Uterus (tissue), 3 donors: ENCODE measurements at regions not wholly inside any gene's neighbourhood (a gene's known extent, or its start where the extent isn't known, plus 50 kb on each side); places are given as distances from the start of the nearest gene placed in this dataset.
A peak's percentile ranks its signal among the peaks of the same experiment; 100 is the strongest.

Experiments used
- DNase-seq, 2 donors: peaks; one replicate each; pipeline ENCODE4 v3.0.0-alpha.2; 2019 to 2020
- H3K27ac ChIP-seq, 2 donors: fragments of 200-600 bp; sonication (generic); 1 replicate in 1 of 2; 2 replicates in 1 of 2; pipeline ENCODE4 v1.5.1; 2016 to 2018
- H3K27me3 ChIP-seq, 2 donors: fragments of 200-600 bp; sonication (generic); one replicate each; pipeline ENCODE4 v1.5.1; 2018 to 2019; ENCODE audit warnings: control low read depth in 1 of 2
- H3K36me3 ChIP-seq, 2 donors: fragments of 200-600 bp; sonication (generic); one replicate each; pipeline ENCODE4 v1.5.1; 2019; ENCODE audit warnings: control low read depth in 1 of 2
- H3K4me1 ChIP-seq, 2 donors: fragments of 200-600 bp; sonication (generic); one replicate each; pipeline ENCODE4 v1.5.1; 2018 to 2019; ENCODE audit warnings: control low read depth in 1 of 2
- H3K4me3 ChIP-seq, 2 donors: fragments of 200-600 bp; sonication (generic); 1 replicate in 1 of 2; 2 replicates in 1 of 2; pipeline ENCODE4 v1.5.1; 2018 to 2019; ENCODE audit warnings: mild to moderate bottlenecking in 1 of 2
- H3K9me3 ChIP-seq, 2 donors: fragments of 200-600 bp; sonication (generic); one replicate each; pipeline ENCODE4 v1.5.1; 2019; ENCODE audit warnings: control low read depth in 1 of 2
- POLR2A ChIP-seq, 2 donors: fragments of 450-650 bp; IDR thresholded peaks; one replicate each; pipeline ENCODE4 v1.6.1; 2016; ENCODE audit warnings: antibody characterized with exemption in 2 of 2, mild to moderate bottlenecking in 1 of 2, moderate library complexity in 1 of 2
- intact Hi-C: fragments of 100-400 bp; cut with DNase I; formaldehyde crosslinking; loops from one replicate; pipeline ENCODE4 v1.15.1; 2023; ENCODE audit warnings: low total_unique reads
- TF ChIP-seq, protein P1 (sequence below), 4 experiments: fragments of 200-600 bp in 2 of 4; fragments of 450-650 bp in 2 of 4; sonication (generic) in 2 of 4; IDR thresholded peaks; one replicate each; pipeline ENCODE4 v1.5.1; 2016 to 2019; ENCODE audit warnings: antibody characterized with exemption in 4 of 4, mild to moderate bottlenecking in 2 of 4, moderate library complexity in 1 of 4
- donor health status: DM: yes; HTN: yes; CAD: no.

DNA sequence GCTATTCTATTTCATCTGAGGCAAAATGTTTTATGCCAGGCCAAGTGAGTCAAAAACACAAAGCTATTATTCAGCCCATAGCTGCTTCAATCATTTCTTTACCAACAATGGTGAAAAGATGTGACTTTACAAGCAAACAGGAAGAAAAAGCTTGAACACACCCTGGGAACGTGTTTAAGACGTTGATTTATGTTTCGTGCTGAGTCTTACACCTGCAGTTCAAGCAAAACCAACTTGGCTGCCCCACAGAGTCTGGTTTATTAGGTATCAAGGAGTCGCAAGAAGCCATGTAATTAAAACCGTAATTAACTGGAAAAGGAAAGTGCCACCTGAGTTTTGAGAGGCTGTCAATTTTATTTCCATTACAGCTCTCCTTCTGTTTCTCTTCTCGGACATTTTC lies 295.5 kb downstream of the MEIS1 start:
- intact Hi-C loops: no loop called here
- peaks cover 0 to 6% of the 10 kb centered on the region in 2 donors for H3K4me1 ChIP-seq
- no peaks in the 10 kb centered on the region for H3K36me3 ChIP-seq
- no peak overlapping the region for H3K27ac ChIP-seq
- no peak for DNase-seq
- no peaks in the 10 kb centered on the region for H3K27me3 ChIP-seq
- no peak overlapping the region for H3K4me3 ChIP-seq
- TF ChIP-seq POLR2A (IDR thresholded peaks at IDR 0.05): no peak
- TF ChIP-seq, protein P1, sequence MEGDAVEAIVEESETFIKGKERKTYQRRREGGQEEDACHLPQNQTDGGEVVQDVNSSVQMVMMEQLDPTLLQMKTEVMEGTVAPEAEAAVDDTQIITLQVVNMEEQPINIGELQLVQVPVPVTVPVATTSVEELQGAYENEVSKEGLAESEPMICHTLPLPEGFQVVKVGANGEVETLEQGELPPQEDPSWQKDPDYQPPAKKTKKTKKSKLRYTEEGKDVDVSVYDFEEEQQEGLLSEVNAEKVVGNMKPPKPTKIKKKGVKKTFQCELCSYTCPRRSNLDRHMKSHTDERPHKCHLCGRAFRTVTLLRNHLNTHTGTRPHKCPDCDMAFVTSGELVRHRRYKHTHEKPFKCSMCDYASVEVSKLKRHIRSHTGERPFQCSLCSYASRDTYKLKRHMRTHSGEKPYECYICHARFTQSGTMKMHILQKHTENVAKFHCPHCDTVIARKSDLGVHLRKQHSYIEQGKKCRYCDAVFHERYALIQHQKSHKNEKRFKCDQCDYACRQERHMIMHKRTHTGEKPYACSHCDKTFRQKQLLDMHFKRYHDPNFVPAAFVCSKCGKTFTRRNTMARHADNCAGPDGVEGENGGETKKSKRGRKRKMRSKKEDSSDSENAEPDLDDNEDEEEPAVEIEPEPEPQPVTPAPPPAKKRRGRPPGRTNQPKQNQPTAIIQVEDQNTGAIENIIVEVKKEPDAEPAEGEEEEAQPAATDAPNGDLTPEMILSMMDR (IDR thresholded peaks at IDR 0.05): no peak
- no peaks in the 10 kb centered on the region for H3K9me3 ChIP-seq

DNA sequence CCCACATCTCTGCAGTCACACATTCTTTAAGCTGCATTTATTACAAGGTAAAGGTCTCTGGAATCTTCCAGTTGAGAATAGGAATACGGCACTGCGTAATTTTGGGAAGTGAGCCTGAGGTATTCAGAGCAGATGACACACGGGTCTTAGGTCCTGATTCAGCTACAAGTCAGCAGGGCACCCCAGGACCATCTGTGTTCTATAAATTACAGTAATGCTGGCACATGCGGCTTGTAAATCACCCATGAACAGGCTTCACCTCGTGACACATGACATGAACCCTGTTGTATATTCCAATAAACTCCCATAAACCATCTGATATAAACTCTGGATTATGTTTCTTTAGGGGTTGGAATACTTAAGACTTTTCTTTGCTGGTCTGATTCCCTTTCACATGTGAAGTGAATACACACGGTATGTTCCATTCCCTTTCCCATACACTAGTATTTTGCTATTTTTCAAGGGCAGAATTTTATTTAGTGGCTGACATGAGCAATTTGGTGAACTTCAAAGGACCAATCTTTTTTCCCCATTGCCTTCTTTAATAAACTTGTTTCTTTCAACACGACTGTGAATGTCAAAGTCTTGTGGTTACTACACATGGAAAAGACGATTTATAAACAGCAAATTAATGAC lies 298.6 kb downstream of the MEIS1 start:
- peak; percentile 27 to 34 for DNase-seq
- Histone ChIP-seq H3K4me1 (peaks cover 0 to 6% of the 10 kb centered on the region in 2 donors), H3K27me3 (no peaks in the 10 kb centered on the region), H3K9me3 (no peaks in the 10 kb centered on the region), H3K27ac (peak overlapping the region; percentile 47 to 54), H3K4me3 (no peak overlapping the region), H3K36me3 (no peaks in the 10 kb centered on the region)
- TF ChIP-seq, protein P1 (IDR thresholded peaks at IDR 0.05): no peak
- TF ChIP-seq POLR2A (IDR thresholded peaks at IDR 0.05): no peak
- intact Hi-C loops: no loop called here

DNA sequence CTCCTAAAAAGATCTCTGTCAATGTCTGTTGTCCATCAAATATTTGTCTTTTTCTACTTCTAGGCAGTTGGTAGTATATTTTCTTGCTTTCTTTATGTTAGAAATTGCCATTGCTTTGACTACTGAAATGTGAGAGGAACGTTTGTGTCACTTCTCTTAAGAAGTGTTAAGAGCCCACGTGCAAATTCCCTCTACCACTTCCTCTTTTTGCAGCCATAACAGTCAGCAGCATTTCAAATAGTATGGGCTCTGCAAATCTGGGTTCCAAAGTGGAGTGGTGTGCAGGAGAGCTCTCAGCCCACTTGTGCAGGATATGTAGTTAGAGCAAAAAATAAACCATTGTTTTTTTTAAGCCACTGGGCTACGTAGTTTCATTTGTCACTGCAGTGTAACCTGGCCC lies 314.0 kb downstream of the MEIS1 start:
- intact Hi-C loops: no loop called here

DNA sequence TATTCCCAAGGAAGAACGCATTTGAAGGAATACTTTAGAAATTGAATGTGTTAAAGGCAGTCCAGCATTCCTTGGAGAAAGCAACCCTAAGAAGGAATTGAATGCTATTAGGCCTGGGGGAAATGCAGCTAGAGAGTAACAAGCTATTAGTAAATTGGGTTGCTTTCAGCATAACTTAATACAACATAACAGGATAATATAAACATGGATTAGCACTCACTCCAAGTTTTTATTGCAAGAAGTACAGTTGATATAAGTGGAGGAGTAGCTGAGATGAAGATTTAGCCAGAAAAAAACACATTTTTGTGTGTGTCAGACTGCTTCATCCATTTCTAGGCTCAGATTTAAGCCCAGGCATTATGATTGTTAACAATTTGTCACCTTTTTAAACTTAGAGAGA lies 314.6 kb downstream of the MEIS1 start:
- Histone ChIP-seq H3K4me1 (no peaks in the 10 kb centered on the region), H3K4me3 (no peak overlapping the region), H3K9me3 (no peaks in the 10 kb centered on the region), H3K36me3 (no peaks in the 10 kb centered on the region), H3K27me3 (no peaks in the 10 kb centered on the region), H3K27ac (peak overlapping the region; percentile 13 to 40)
- intact Hi-C loops: no loop called here
- TF ChIP-seq POLR2A (IDR thresholded peaks at IDR 0.05): no peak
- TF ChIP-seq, protein P1 (IDR thresholded peaks at IDR 0.05): no peak
- no peak for DNase-seq

More for the DNA sequence above, 314.0 kb downstream of the MEIS1 start:
- Histone ChIP-seq H3K36me3 (no peaks in the 10 kb centered on the region), H3K27me3 (no peaks in the 10 kb centered on the region), H3K27ac (no peak overlapping the region), H3K4me3 (no peak overlapping the region), H3K4me1 (no peaks in the 10 kb centered on the region), H3K9me3 (no peaks in the 10 kb centered on the region)
- DNase-seq: no peak
- TF ChIP-seq POLR2A (IDR thresholded peaks at IDR 0.05): no peak
- TF ChIP-seq, protein P1 (IDR thresholded peaks at IDR 0.05): no peak

DNA sequence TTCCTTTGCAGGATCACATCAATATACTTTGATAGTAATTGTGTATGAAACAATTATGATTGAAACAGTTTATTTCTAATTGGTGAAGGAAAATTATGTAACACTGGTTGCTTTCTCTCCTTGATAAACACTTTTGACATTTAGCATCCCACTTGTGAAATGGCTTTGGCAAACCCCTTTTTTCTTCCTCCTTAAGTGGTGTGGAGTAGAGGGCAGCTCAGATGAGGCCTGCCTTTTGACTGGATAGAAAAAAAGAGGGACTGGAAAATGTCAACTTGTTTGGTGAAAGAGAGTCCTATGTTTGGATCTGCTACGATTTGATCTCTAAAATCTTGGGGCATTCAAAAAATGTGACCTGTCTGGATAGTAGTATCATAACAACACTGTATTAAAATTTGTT lies 318.3 kb downstream of the MEIS1 start:
- no peaks in the 10 kb centered on the region for H3K36me3 ChIP-seq
- H3K9me3 ChIP-seq: no peaks in the 10 kb centered on the region
- no peak for TF ChIP-seq POLR2A (IDR thresholded peaks at IDR 0.05)
- TF ChIP-seq, protein P1 (IDR thresholded peaks at IDR 0.05): no peak
- H3K27ac ChIP-seq: peak overlapping the region; percentile 58 to 68
- H3K4me3 ChIP-seq: no peak overlapping the region
- intact Hi-C loops: no loop called here
- no peaks in the 10 kb centered on the region for H3K4me1 ChIP-seq
- H3K27me3 ChIP-seq: no peaks in the 10 kb centered on the region
- no peak for DNase-seq
